ENCODE measurements at regions not wholly inside any gene's neighbourhood (a gene's known extent, or its start where the extent isn't known, plus 50 kb on each side); places are given as distances from the start of the nearest gene placed in this dataset.

DNA sequence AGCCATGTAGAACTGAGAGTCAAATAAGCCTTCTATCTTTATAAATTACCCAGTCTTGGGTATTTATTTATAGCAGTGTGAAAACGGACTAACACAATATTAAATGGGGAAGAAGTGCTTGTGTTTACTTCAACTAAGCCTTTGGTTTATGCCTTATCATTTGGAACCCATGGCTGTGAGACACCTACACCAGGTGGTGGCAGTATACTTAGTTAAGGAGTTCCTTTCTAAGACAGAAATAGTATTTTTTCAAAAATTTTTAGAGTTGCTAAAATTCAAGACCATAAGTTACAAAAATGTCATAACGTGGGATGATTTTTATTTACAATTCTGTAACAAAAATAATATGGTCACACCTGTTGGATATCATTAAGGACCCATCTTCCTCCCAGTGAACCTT is 354.5 kb upstream of the SOX14 start:
- TF ChIP-seq, protein P1, sequence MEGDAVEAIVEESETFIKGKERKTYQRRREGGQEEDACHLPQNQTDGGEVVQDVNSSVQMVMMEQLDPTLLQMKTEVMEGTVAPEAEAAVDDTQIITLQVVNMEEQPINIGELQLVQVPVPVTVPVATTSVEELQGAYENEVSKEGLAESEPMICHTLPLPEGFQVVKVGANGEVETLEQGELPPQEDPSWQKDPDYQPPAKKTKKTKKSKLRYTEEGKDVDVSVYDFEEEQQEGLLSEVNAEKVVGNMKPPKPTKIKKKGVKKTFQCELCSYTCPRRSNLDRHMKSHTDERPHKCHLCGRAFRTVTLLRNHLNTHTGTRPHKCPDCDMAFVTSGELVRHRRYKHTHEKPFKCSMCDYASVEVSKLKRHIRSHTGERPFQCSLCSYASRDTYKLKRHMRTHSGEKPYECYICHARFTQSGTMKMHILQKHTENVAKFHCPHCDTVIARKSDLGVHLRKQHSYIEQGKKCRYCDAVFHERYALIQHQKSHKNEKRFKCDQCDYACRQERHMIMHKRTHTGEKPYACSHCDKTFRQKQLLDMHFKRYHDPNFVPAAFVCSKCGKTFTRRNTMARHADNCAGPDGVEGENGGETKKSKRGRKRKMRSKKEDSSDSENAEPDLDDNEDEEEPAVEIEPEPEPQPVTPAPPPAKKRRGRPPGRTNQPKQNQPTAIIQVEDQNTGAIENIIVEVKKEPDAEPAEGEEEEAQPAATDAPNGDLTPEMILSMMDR (IDR thresholded peaks at IDR 0.05): no peak
- TF ChIP-seq POLR2A (IDR thresholded peaks at IDR 0.05): no peak

All from esophagus squamous epithelium (tissue), 4 donors.